H7 (cell line): ENCODE measurements at regions not wholly inside any gene's neighbourhood (a gene's known extent, or its start where the extent isn't known, plus 50 kb on each side); places are given as distances from the start of the nearest gene placed in this dataset.
A peak's percentile ranks its signal among the peaks of the same experiment; 100 is the strongest.

Experiments
- DNase-seq: peaks from one replicate; pipeline ENCODE4 v3.0.0; 2012
- H3K27me3 ChIP-seq: 2 replicates; pipeline ENCODE4 v1.6.0; 2011; ENCODE audit warnings: mild to moderate bottlenecking, low read length; ENCODE audit not compliant: control insufficient read depth, insufficient read depth
- H3K36me3 ChIP-seq: replicated peaks from 2 replicates; pipeline ENCODE4 v1.5.1; 2011; ENCODE audit warnings: low read length; ENCODE audit not compliant: control insufficient read depth, insufficient read depth
- H3K4me3 ChIP-seq: 2 replicates; pipeline ENCODE4 v1.5.1; 2011; ENCODE audit warnings: low read depth, mild to moderate bottlenecking, control low read depth, low read length, moderate library complexity; ENCODE audit not compliant: insufficient read depth

GRCh38 chr11:59267736-59268475 is 55.2 kb upstream of the MPEG1 start:
- DNase-seq, result no peak
- Histone ChIP-seq H3K27me3 (no peaks in the 10 kb centered on the region; the same call in 1 of the 2 replicates), H3K36me3 (no peaks in the 10 kb centered on the region), H3K4me3 (no peak overlapping the region)

GRCh38 chr11:59267196-59267595 is 54.5 kb upstream of the MPEG1 start:
- Histone ChIP-seq H3K27me3 (no peaks in the 10 kb centered on the region; the same call in 1 of the 2 replicates), H3K36me3 (no peaks in the 10 kb centered on the region), H3K4me3 (no peak overlapping the region)
- DNase-seq, result no peak

GRCh38 chr11:59266491-59266890 is 53.8 kb upstream of the MPEG1 start:
- no peak overlapping the region for H3K4me3 ChIP-seq
- no peak for DNase-seq
- H3K36me3 ChIP-seq, result no peaks in the 10 kb centered on the region
- no peaks in the 10 kb centered on the region for H3K27me3 ChIP-seq

- no peak for DNase-seq
- H3K27me3 ChIP-seq, result no peaks in the 10 kb centered on the region
- H3K4me3 ChIP-seq, result no peak overlapping the region
- no peaks in the 10 kb centered on the region for H3K36me3 ChIP-seq
These were observed 53.0 kb upstream of the MPEG1 start for GRCh38 chr11:59265735-59266134.

GRCh38 chr11:59264736-59265135 is 52.0 kb upstream of the MPEG1 start:
- no peaks in the 10 kb centered on the region for H3K36me3 ChIP-seq
- DNase-seq, result no peak
- no peak overlapping the region for H3K4me3 ChIP-seq
- no peaks in the 10 kb centered on the region for H3K27me3 ChIP-seq

GRCh38 chr11:59263225-59263894 is 50.6 kb upstream of the MPEG1 start:
- DNase-seq, result peak; percentile 73
- Histone ChIP-seq H3K36me3 (no peaks in the 10 kb centered on the region), H3K27me3 (no peaks in the 10 kb centered on the region), H3K4me3 (no peak overlapping the region)
